KMS-11 (cell line): ENCODE measurements at regions not wholly inside any gene's neighbourhood (a gene's known extent, or its start where the extent isn't known, plus 50 kb on each side); places are given as distances from the start of the nearest gene placed in this dataset.

ENCODE experiments used
- H2AFZ ChIP-seq: fragments of 200-600 bp; sonication (generic); 2 replicates; pipeline ENCODE4 v1.6.1; 2016; ENCODE audit warnings: antibody characterized with exemption, mixed run types, low read depth
- H3K27ac ChIP-seq: fragments of 200-600 bp; sonication (generic); 2 replicates; pipeline ENCODE4 v1.6.1; 2016; ENCODE audit warnings: mild to moderate bottlenecking, mixed run types
- H3K27me3 ChIP-seq: fragments of 200-600 bp; sonication (generic); 2 replicates; pipeline ENCODE4 v1.6.1; 2017; ENCODE audit warnings: mild to moderate bottlenecking, low read depth, mixed run types, moderate library complexity; ENCODE audit not compliant: insufficient read depth
- H3K36me3 ChIP-seq: fragments of 200-600 bp; sonication (generic); 2 replicates; pipeline ENCODE4 v1.6.1; 2017; ENCODE audit warnings: mild to moderate bottlenecking, mixed run types; ENCODE audit not compliant: insufficient read depth
- H3K4me1 ChIP-seq: fragments of 200-600 bp; sonication (generic); 2 replicates; pipeline ENCODE4 v1.6.1; 2016; ENCODE audit warnings: mild to moderate bottlenecking, low read depth, mixed run types; ENCODE audit not compliant: poor library complexity, severe bottlenecking
- H3K4me2 ChIP-seq: fragments of 200-600 bp; sonication (generic); 2 replicates; pipeline ENCODE4 v1.7.0; 2016; ENCODE audit warnings: mild to moderate bottlenecking, mixed run types
- H3K4me3 ChIP-seq: fragments of 200-600 bp; sonication (generic); IDR thresholded peaks from 2 replicates; pipeline ENCODE4 v1.6.1; 2017; ENCODE audit warnings: low read depth, low read length, mixed read lengths; ENCODE audit not compliant: insufficient read depth
- H3K79me2 ChIP-seq: fragments of 200-600 bp; sonication (generic); 2 replicates; pipeline ENCODE4 v1.6.1; 2016; ENCODE audit warnings: low read depth, mixed run types; ENCODE audit not compliant: insufficient read depth
- H3K9ac ChIP-seq: fragments of 200-600 bp; sonication (generic); 2 replicates; pipeline ENCODE4 v1.6.1; 2016; ENCODE audit warnings: mild to moderate bottlenecking, mixed run types
- H4K20me1 ChIP-seq: fragments of 200-600 bp; sonication (generic); 2 replicates; pipeline ENCODE4 v1.6.1; 2016; ENCODE audit warnings: mild to moderate bottlenecking, mixed run types; ENCODE audit not compliant: insufficient read depth
- TF ChIP-seq, protein P1 (sequence below): fragments of 200-600 bp; sonication (generic); conservative IDR thresholded peaks from 2 replicates; pipeline ENCODE4 v1.6.1; 2017; ENCODE audit warnings: low read depth, mild to moderate bottlenecking, antibody characterized with exemption, low read length, moderate library complexity, mixed read lengths

DNA sequence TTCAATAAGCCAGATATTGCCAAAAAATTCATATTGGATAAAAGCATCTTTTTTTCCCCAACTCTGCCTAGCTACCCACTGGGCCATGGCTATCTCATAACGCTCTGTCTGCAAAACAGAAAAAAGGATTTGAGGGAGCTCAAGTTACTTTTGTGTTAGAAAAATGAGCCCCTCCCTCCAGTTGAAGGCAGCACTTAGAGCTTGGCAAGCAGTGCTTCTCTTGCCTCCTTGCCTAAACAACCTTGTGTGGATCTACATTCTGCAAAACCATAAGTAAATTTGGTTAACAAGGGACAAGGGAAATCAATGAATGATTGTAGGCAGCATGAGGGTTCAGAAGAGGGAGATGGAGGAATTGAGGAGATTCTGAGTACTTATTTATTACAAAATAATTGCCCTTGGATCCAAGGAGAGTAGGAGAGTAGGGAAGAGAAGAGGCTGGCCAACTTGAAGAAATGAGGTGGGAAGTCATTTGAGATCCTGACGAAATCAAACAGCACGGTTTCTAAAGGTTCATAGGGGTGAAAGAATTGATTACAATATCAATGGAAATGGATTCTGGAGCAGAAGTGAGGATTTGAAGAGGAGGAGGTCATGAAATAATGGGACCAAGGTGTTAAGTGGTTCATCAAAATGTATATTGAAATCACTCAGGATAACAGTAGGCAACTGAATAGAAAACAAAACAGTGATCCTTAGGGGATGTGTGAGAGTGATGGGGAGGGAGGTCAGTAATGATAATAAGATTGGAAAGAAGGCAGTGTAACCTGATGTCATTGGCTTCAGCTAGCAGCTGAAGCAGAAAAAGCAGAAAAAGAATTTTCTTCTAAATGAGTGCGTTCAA, 434.8 kb upstream of the IGFBP7 start:
- Histone ChIP-seq H4K20me1 (no peaks in the 10 kb centered on the region), H3K9ac (no peak overlapping the region), H3K4me3 (no peak overlapping the region), H3K79me2 (no peaks in the 10 kb centered on the region), H3K4me2 (no peak overlapping the region), H3K27me3 (no peaks in the 10 kb centered on the region), H2AFZ (no peak overlapping the region), H3K4me1 (no peaks in the 10 kb centered on the region), H3K27ac (no peak overlapping the region), H3K36me3 (no peaks in the 10 kb centered on the region)
- TF ChIP-seq, protein P1, sequence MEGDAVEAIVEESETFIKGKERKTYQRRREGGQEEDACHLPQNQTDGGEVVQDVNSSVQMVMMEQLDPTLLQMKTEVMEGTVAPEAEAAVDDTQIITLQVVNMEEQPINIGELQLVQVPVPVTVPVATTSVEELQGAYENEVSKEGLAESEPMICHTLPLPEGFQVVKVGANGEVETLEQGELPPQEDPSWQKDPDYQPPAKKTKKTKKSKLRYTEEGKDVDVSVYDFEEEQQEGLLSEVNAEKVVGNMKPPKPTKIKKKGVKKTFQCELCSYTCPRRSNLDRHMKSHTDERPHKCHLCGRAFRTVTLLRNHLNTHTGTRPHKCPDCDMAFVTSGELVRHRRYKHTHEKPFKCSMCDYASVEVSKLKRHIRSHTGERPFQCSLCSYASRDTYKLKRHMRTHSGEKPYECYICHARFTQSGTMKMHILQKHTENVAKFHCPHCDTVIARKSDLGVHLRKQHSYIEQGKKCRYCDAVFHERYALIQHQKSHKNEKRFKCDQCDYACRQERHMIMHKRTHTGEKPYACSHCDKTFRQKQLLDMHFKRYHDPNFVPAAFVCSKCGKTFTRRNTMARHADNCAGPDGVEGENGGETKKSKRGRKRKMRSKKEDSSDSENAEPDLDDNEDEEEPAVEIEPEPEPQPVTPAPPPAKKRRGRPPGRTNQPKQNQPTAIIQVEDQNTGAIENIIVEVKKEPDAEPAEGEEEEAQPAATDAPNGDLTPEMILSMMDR, result no peak

DNA sequence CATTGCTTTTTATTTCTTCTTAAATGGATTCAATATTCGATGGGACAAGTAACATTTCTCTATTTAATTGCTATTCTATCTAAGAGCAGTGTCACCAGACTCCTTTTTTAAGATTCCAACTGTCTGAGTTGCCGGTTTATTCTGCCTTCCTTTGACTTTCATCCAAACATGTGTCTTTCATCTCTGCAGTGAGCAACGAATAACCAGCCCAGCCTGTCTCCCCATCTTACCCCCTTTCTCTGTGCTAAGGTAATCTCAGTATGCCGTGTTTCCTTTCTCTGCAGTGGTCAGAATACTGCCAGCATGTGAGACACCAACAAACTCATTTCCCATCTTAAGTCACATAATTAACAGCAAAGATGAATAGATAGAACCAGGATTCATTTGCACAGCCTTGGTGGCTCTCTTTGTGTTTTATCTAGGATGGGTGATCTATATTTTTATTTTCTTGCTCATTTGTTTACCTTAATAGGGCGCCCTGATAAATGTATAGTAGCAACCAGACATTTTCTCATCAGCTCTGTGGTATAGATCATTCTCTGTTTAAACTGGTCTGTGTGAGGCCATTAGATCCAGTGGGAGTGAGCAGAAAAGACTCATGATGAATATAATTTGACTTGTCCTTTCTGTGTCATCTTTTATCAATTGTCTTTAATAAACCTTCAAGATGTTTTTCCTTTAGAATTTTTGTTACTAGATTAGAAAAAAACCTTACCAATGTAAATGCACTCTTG, 394.8 kb upstream of the IGFBP7 start:
- Histone ChIP-seq H3K4me1 (no peaks in the 10 kb centered on the region), H3K36me3 (no peaks in the 10 kb centered on the region), H3K79me2 (no peaks in the 10 kb centered on the region), H3K4me2 (no peak overlapping the region), H3K27ac (no peak overlapping the region), H2AFZ (no peak overlapping the region), H3K27me3 (no peaks in the 10 kb centered on the region), H3K9ac (no peak overlapping the region), H3K4me3 (no peak overlapping the region), H4K20me1 (no peaks in the 10 kb centered on the region)
- TF ChIP-seq, protein P1, result no peak

DNA sequence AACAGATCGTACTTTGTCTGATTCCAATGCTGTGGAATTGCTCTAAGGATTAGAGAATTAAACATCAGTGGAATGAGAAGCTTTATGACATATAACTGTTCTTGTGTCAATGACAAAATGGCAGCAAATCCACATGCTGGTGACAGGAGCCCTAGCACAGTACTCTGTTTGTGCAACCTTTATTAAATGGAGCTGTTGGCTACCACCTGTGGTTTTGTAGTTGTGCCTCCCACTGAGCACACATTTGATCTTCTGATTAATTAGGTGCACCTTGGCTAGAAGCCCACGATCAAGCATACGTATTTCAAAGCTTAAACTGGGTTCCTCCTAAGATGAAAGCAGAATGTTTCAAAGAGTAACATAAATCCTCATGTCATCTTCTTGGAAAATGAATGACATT, 394.0 kb upstream of the IGFBP7 start:
- Histone ChIP-seq H3K4me3 (no peak overlapping the region), H3K27ac (no peak overlapping the region), H3K36me3 (no peaks in the 10 kb centered on the region), H2AFZ (no peak overlapping the region), H3K4me1 (no peaks in the 10 kb centered on the region), H3K4me2 (no peak overlapping the region), H3K9ac (no peak overlapping the region), H3K27me3 (no peaks in the 10 kb centered on the region), H3K79me2 (no peaks in the 10 kb centered on the region), H4K20me1 (no peaks in the 10 kb centered on the region)
- TF ChIP-seq, protein P1, result no peak

DNA sequence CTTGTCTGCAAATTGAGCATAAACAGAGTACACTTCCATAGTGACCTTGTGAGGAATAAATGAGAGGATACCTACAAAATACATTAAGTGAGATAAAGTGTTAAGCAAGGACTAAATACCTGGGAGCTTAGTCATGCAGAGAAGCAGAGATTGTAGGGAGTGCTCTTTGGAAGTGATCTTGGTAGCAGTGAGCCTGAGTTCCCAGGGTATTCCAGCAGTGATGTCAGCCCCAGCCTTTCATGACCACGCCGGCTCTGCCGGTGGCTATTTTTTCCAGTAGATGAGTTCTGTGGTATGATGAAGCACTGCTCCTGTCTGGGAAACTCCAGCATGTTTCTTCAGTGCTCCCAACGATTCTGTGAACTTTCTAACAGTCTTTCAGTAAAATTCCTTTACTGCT, 391.5 kb upstream of the IGFBP7 start:
- no peak overlapping the region for H2AFZ ChIP-seq
- no peak overlapping the region for H3K27ac ChIP-seq
- H3K4me3 ChIP-seq, result no peak overlapping the region
- H3K4me1 ChIP-seq, result no peaks in the 10 kb centered on the region
- H3K36me3 ChIP-seq, result no peaks in the 10 kb centered on the region
- H3K79me2 ChIP-seq, result no peaks in the 10 kb centered on the region
- TF ChIP-seq, protein P1, result no peak
- H3K9ac ChIP-seq, result no peak overlapping the region
- no peaks in the 10 kb centered on the region for H4K20me1 ChIP-seq
- no peaks in the 10 kb centered on the region for H3K27me3 ChIP-seq
- no peak overlapping the region for H3K4me2 ChIP-seq
